ENCODE measurements at regions not wholly inside any gene's neighbourhood (a gene's known extent, or its start where the extent isn't known, plus 50 kb on each side); places are given as distances from the start of the nearest gene placed in this dataset.
A peak's percentile ranks its signal among the peaks of the same experiment; 100 is the strongest.

DNA sequence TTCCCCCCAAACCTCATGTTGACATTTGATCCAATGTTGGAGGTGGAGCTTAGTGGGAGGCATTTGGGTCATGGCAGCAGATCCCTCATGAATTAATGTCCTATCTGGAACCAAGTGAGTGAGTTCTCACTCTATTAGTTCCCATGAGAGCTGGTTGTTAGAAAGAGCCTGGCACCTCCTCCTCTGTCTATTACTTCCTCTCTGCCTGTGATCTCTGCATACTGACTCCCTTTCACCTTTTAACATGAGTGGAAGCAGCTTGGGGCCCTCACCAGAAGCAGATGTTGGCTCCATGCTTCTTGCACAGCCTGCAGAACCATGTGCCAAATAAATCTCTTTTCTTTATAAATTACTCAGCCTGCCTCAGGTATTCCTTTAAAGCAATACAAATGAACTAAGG lies 127.3 kb upstream of the RALGAPA2 start:
- TF ChIP-seq, protein P1, sequence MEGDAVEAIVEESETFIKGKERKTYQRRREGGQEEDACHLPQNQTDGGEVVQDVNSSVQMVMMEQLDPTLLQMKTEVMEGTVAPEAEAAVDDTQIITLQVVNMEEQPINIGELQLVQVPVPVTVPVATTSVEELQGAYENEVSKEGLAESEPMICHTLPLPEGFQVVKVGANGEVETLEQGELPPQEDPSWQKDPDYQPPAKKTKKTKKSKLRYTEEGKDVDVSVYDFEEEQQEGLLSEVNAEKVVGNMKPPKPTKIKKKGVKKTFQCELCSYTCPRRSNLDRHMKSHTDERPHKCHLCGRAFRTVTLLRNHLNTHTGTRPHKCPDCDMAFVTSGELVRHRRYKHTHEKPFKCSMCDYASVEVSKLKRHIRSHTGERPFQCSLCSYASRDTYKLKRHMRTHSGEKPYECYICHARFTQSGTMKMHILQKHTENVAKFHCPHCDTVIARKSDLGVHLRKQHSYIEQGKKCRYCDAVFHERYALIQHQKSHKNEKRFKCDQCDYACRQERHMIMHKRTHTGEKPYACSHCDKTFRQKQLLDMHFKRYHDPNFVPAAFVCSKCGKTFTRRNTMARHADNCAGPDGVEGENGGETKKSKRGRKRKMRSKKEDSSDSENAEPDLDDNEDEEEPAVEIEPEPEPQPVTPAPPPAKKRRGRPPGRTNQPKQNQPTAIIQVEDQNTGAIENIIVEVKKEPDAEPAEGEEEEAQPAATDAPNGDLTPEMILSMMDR (IDR thresholded peaks at IDR 0.05; ENCODE audit: insufficient read depth, low read depth, low read length, missing control alignments) = no peak
- no peak overlapping the region for H3K4me3 ChIP-seq (ENCODE audit: low read length)
- DNase-seq (ENCODE audit: low read depth) = no peak

DNA sequence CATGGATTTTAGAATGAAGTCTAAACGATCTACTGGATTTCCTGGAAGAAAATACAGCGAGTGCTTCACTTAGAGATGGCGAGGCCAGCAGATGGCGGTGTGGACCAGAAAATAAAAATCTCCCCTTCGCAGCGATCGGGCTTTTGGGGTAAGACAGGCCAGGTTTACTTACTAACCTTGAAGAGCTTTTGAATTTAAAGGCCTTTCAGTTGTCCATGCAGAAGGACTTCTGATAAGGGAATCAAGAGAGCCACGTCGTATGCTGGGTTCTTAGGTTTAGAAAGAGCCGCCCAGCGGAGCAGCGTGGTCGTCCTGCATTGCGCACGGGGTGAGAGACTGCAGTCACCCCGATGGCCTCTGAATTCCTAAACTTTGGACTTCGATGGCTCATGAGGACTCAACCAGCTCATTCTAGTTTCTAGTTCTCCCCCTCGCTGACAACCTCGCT lies 125.2 kb upstream of the RALGAPA2 start:
- no peak overlapping the region for H3K4me3 ChIP-seq (ENCODE audit: low read length)
- TF ChIP-seq, protein P1 (IDR thresholded peaks at IDR 0.05; ENCODE audit: insufficient read depth, low read depth, low read length, missing control alignments) = peak; percentile 71

DNA sequence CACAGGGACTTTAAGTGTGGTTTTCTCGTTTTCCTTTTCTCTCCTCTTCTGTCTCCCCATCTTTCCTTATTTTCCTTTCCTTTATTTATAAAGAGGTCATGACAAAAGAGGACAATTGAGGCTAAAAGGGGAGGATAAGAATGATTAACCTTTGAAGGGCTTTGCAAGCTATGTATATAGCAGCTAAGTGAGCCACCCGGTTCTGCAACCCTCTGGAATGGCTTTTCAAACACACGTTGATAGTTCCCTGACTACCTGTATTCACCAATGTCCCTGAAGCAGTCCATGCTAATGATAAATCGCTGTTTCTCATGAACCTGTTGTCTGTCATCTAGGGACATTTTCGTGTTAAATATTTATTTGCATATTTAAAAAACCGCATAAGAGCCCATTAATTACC lies 124.4 kb upstream of the RALGAPA2 start:
- H3K4me3 ChIP-seq (ENCODE audit: low read length) = no peak overlapping the region
- TF ChIP-seq, protein P1 (IDR thresholded peaks at IDR 0.05; ENCODE audit: insufficient read depth, low read depth, low read length, missing control alignments) = no peak
- DNase-seq (ENCODE audit: low read depth) = no peak

More for the DNA sequence above, 125.2 kb upstream of the RALGAPA2 start:
- DNase-seq (ENCODE audit: low read depth) = peak; percentile 57

DNA sequence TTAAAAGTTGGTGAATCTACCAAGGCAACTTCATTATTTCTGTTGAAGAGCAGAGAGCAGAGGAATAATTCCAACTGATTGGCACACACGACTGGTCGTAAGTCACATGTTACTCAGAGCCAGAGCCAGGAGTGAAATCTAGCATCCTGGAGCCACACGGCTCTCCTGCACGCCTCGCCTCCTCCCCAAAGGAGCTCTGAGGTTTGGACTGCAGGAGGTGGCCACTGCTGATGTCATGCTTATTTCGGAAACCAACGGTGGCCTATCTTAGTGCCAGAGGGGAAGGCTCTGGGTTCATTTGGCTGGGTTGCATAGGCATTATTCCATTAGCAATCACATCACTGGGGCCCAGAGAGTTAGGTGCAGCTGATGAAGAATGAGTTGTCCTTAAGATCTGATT lies 123.5 kb upstream of the RALGAPA2 start:
- DNase-seq (ENCODE audit: low read depth) = no peak
- TF ChIP-seq, protein P1 (IDR thresholded peaks at IDR 0.05; ENCODE audit: insufficient read depth, low read depth, low read length, missing control alignments) = no peak

DNA sequence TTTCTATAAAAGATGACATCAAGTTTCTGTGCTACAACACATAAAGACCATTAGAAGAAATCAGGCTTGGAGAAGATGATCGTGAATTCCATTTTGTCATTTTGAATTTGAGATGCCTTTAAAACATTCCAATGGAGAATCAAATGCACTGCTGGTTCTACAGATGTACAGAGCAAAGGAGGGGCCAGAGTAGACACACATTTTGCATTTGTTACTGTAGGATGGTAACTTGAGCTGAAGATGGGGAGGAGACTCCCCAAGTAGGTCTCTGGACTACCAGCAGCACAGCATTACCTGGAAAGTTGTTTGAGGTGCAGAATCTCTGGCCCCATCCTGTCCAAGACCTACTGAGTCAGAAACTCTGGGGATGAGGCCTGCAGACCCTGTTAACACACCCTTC lies 121.6 kb upstream of the RALGAPA2 start:
- TF ChIP-seq, protein P1 (IDR thresholded peaks at IDR 0.05; ENCODE audit: insufficient read depth, low read depth, low read length, missing control alignments) = no peak
- DNase-seq (ENCODE audit: low read depth) = no peak

More for the DNA sequence above, 123.5 kb upstream of the RALGAPA2 start:
- no peak overlapping the region for H3K4me3 ChIP-seq (ENCODE audit: low read length)

DNA sequence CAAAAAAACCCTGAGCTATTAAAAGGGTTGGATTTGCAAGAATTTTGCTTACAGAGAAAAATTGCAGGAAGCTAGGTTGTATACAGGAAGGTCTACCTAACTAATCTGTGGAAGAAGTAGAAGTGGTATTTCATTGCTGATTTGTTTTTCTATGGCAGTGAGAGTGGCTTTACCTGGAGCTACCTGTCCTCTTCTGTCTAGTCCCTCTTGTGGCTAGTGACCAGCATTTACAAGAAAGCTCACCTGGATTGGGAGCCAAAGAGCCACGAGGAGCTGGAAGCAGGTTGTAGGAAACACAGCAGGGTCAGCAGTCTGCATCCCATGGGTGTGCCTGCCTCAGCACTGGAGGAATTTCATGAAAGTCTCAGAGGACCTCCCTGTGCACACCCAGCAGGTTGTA lies 120.3 kb upstream of the RALGAPA2 start:
- no peak for DNase-seq (ENCODE audit: low read depth)
- H3K4me3 ChIP-seq (ENCODE audit: low read length) = no peak overlapping the region
- TF ChIP-seq, protein P1 (IDR thresholded peaks at IDR 0.05; ENCODE audit: insufficient read depth, low read depth, low read length, missing control alignments) = peak; percentile 10

More for the DNA sequence above, 121.6 kb upstream of the RALGAPA2 start:
- H3K4me3 ChIP-seq (ENCODE audit: low read length) = no peak overlapping the region

DNA sequence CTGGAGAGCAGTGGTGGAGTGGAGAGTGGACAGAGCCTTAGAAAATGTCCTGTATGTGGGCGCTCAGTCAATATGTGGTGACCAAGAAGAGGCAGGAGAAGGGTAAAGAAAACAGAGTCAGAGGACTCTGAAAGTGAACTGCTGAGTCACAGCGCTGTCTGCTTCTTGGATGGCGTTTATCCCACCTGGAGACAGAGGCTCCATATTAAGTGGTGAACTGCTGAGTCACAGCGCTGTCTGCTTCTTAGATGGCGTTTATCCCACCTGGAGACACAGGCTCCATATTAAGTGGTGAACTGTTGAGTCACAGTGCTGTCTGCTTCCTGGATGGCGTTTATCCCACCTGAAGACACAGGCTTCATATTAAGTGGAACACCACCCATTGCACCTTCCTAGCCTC lies 119.3 kb upstream of the RALGAPA2 start:
- TF ChIP-seq, protein P1 (IDR thresholded peaks at IDR 0.05; ENCODE audit: insufficient read depth, low read depth, low read length, missing control alignments) = no peak
- H3K4me3 ChIP-seq (ENCODE audit: low read length) = no peak overlapping the region
- DNase-seq (ENCODE audit: low read depth) = no peak
